ENCODE measurements at regions not wholly inside any gene's neighbourhood (a gene's known extent, or its start where the extent isn't known, plus 50 kb on each side); places are given as distances from the start of the nearest gene placed in this dataset.
"Not testable (repeated sequence)": the region's sequence is repeated elsewhere in the genome, so short reads cannot be mapped to it uniquely, and the experiment has no call there.

DNA sequence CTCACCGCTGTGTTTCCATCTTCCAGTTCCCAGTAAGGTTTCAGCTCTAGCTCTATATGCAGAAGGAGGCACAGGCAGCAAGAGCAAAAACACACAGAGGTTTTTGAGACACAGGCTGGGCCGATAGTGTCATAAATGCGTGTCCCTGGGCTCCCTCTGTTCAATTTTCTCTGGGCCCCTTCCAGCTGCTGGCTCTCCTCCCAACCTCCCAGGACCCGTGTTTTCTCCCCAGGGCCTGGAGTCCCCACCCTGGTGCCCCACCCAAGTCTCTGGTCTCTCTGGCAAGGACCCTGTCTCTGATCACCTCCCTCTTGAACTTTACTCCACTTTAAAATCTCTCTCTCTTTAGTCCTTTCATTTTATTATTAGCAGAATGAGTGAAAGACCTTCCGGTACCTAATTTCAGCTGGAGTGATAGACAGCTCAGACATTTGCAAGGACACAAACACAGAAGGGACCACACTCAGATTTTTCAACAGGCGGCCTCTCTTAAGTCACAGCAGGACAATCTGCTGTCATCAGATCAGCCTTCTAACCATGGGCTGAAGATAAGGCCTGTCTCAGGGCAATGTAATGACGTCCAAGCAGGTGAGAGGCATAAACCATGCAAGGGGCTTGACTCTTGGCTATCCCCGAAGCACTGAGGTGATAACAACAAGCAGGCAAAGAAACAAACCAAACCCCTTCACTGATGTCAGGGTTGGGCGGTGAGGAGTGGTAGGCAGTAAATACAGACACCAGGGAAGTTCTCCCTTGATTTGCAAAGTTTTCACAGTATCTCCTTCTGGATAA is 190.0 kb upstream of the IRS2 start:
- DNase-seq: no peak

DNA sequence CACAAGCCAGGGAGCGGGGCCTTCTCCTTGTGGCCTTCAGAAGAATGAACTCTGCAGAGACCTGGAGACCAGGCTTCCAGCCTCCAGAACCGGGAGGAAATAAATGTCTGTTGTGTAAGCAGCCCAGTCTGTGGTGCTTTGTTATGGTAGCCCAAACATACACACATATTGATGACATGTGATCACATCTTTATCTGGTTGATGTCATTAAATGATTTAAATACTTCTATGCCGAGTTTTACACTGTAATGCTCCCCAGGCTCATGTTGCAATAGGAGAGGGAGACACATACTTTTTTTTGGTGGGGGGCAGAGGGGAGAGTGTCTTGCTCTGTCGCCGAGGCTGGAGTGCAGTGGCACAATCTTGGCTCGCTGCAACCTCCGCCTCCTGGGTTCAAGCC is 188.0 kb upstream of the IRS2 start:
- no peak for DNase-seq

DNA sequence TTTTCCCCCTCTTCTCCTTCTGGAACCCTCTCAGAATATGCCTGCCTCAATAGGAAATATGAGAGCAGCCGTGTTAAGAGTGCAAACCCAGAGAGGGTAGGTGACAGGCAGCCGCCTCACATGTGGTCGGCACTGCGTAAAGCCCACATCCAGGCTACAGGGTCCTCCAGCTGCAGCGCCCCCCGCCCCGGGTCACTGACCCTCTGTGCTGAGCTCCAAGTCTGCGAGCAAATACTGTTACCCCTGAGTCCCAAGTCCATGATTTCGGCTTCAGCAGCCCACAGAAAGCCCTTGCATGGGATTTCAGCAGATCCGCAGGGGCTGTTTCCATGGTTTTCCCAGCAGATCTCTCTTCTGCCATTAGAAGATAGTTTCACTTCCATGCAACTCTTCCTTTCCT is 186.9 kb upstream of the IRS2 start:
- no peak for DNase-seq

DNA sequence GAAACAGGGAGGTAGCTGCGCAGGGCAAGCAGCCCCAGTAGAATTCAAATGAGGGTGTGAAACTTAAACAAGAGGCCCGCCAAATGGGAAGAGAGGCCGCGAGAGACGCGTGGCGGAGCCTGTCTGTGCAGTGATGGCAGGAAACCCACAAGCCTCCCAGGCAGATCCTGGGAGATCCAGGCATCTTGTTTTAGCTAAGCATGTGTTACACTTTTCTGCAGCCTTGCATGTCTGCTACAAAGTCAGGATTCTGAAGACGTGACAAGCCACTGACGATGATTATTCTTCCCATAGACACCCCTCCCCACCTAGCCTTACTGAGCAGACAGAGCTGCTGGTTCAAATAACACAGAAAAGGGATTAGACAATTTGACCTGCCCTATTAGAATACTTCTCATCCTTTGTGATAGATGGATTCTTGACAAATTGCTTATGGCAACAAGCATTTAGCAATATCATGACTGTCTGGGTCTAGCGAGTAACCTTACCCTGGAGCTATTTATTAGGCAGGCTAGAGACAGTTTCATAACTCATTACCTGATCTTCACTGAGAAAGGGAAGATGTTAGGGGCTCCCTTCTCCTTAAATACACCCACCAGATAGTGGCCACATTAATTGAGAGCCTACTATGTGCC is 185.2 kb upstream of the IRS2 start:
- DNase-seq: no peak

DNA sequence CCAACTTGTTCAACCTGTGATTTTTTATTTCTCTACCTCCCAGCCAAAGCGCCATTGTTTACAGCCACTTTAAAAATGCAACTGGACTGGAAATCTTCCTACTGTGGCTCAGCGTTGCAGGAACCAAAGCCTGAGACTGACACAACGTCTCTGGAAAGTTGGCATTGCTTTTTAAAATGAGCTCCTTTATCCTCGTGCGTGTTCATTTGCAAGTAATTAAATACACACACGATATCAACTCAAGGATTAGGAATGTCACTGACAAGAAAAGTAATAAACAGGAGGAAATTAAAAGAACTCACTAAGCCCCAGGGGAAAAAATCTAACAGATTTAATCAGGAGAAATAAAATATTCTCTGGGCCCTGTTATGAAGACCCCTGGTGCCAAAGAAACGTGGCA is 184.6 kb upstream of the IRS2 start:
- DNase-seq: no peak

DNA sequence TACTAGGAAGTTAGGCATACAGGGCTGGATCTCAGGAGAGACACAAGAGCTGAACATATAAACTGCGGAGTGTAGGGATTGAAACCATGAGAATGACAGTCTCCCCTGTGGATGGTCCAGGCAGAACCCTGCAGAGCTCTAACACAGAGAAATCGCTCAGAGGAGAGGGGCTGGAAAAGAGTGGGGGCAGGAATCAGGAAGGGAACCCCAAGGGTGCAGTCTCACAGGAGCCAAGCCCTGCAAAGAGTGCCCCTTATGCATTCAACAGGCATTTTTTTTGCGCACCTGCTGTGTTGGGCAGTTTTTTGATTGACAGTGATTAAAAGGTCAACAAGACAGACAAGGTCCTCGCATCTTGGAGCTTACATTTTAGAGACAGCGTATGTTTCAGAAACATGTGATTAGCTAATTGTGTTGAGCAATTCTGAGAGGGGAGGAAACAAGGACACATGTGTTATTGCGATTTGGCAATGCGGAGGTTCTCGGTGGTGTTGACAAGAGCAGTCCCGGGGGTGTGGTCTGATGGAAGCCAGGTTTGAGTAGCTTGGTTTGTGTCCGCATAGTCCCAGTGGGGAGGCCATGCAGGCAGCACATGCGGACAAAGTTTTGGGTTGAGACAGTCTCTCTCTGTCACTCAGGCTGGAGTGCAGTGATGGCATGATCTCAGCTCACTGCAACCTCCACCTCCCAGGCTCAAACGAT is 182.6 kb upstream of the IRS2 start:
- no peak for DNase-seq

DNA sequence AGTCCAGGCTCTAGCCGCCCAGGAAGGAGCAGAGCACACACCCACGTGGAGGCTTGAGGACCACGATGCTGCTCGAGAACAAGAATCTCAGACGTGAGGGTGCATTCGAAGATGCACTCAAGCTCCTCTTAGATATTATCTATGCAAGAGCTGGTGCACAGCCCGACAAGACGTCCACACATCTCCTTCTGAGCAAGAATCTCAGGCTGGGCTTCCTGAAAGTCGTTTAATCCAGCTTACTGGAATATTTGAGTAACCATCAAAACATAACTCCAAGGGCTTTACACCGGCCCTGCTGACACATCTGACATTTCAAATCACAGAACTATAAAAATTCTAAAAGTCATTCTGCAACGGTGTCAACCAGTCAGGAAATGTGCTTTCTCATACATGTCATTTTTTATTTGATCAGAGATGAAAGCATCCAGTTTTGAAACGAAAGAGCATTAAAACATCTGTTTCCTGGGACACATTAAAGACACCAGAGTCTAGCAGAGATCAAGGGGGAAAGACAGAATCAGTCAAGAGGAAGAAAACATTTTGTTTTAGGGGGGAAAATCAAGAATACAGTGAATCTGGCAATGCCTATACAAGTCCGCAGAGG is 177.7 kb upstream of the IRS2 start:
- no peak for DNase-seq

DNA sequence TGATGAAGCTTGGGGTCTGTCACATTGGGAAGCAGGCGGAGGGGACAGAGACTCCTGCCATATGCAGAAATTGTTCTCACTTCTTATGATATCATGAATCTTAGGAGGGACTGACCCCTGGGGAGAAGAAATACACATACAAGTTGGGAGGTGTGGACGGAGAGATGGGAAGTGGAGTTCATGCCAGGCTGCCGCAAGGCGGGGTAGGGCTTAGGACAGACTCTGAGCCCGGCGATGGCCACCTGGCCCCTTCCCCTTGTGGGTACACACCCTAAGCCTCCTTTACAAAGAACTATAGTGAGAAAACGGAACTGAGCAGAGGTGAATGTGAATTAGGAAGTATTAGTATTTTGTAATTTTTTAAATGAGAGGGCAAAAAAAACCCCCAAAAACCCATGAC is 177.0 kb upstream of the IRS2 start:
- no peak for DNase-seq

DNA sequence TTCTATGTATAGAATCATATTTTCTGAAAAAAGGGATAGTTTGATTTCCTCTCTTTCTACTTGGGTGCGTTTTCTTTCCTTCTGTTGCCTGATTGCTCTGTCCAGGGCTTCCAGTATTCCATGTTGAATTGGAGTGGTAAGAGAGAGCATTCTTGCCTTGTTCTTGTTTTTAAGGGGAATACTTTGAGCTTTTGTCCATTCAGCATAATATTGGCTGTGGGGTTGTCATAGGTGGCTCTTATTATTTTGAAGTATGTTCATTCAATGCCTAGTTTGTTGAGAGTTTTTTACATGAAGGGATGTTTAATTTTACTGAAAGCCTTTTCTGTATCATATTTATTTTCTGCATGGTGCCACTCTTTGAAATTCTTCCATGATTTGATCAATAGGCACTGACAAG is 173.5 kb upstream of the IRS2 start:
- DNase-seq: no peak

DNA sequence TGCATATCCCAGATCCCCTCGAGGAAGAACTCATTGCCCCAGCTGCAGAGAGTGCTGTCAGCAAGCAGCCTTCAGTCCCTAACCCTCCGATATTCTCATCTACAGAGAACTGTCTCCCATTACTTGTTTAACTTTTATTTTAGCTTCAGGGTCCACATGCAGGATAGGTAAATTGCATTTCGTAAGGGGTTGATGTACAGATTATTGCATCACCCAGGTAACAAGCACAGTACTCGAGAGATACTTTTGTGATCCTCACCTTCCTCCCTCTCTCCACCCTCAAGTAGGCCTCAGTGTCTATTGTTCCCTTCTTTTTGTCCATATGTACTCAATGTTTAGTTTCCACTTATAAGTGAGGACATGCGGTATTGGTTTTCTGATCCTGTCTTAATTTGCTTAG is 171.5 kb upstream of the IRS2 start:
- no peak for DNase-seq

DNA sequence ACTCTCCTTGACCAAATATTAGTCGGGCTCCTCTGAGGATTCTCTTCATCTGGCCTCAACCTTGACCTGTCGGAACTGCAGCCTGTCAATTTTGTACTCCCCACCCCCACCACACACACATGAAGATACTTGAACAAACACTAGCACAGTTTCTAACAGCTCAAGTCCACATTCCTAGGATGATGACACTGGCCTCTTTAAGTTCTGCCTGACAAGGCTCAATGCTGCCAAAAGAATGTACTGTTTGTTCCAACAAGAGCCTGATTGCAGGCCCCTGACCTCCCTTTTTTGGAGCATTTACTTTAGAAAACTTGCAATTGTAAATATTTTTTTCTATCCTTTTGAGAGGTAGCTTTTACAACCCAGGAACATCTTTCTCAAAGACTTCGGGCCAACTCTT is 169.2 kb upstream of the IRS2 start:
- no peak for DNase-seq

DNA sequence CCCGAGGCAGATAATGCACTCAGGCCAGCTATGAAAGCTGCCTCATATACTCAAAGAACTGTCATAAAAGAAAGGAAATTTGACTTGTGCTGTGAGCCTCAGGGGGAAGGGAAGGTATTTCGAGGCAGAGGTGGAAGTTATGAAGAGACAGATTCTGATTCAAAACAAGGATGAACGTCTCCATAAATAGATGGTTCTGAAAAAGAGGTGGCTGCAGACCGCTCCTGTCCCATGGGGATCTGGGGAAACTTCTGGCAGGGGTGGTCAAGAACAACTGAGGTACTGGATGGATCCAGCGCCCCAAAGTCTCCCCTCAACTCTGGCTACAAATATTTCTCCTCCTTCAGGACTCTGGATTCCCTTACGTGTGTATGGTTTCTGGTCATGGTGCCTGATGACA is 168.1 kb upstream of the IRS2 start:
- DNase-seq: no peak

DNA sequence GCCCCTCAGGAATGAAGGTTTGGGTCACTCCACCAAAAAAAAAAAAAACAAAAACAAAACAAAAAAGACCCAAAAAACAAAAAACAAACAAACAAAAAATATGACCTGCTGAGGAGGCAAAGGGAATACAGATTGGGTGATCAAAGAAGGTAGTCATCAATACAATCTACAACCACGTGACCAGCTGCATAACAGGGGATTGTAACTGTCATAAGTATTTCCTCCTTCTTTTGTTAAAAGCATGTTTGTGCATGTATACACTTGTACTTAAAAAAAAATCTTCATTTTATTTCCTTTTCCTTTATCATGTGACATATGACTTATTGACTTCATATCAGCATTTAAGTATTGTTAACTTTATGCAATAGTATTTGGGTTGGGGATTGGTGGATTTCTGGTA is 165.1 kb upstream of the IRS2 start:
- DNase-seq: no peak

DNA sequence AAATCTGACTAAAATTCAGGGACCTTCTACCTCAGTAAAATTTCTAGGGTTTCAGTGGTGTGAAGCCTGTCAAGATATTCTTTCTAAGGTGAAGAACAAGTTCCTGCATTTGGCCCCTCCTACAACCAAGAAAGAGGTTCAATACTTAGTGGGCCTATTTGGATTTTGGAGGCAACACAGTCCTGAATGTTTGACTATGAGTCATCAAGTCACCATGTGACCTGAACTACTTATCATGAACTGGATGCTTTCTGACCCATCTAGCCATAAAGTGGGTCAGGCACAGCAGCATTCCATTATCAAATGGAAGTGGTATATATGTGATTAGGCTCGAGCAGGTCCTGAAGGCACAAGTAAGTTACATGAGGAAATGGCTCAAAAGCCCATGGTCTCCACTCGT is 163.0 kb upstream of the IRS2 start:
- DNase-seq: no peak

DNA sequence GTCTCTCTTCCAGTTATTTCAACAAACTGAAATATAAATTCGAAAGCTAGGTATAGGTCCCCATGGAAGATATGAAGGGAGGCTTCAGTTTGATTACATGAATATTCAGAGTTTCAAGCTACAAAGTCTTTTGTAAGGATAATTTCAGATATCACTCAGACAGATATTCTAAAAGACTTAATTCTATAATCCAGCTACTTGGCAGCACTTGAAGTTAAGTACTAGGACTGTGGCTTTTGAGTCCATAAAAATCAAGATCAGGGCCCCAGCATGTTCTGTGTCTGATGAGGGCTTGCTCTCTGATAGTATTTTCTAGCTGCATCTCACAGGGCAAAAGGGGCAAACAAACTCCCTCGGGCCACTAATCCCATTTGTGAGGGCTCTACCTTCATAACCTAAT is 160.6 kb upstream of the IRS2 start:
- DNase-seq: no peak

DNA sequence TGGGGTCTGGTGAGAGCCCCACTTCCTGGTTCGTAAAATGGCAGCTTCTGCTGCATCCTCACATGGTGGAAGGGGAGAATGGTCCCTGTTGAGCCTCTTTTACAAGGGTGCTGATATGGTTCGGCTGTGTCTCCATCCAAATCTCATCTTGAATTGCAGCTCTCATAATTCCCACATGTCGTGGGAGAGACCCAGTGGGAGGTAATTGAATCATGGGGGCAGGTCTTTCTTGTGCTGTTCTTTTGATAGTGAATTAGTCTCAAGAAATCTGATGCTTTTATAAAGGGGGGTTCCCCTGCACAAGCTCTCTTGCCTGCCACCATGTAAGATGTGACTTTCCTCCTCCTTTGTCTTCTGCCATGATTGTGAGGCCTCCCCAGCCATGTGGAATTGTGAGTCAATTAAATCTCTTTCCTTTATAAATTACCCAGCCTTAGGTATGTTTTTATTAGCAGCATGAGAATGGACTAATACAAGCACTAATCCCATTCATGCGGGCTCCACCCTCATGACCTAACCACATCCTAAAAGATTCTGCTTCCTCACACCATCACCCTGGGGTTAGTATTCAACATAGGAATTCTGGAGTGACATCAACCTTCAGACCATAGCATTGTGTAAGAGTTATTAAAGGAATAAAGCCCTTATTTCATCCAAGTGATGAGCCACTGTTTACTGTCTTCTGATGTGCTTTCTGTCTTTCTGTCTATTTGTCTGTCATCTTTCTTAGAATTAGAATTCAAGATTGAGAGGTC is 159.0 kb upstream of the IRS2 start:
- DNase-seq: no peak

DNA sequence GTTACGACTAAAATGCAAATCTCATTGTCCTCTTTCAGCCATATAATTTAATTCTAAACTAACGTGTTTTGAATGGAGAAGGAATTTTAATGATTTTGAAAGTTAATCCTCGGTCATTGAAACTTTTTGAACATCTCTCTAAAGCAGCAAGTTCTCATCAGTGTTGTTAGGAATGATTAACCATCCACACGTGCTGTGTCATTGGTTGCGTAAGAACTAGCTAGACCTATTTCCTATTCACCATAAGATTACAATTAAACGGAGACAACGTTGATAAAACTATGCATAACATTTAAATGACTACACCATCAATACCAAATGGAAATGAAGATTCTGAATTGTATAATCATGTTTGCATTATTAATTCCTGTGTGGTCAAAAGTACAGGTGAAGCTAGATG is 155.6 kb upstream of the IRS2 start:
- no peak for DNase-seq

DNA sequence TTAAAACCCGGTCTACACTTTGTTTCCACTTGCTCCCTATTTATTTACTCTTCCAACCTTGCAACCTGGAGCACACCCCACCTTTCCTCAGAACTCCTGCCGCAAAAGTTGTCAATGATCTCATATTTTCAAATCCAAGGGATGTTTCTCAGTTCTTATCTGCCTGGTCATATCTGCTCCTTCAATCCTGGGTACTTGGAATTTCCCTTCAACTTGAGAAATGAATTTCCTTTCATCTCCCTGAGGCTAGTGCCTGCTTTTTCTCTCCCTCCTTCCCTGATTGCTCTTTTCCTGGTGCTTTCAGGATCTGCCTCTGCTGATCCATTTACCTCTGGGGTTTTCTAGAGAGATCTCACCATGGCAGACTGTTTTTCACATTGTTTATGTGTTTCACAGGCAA is 154.8 kb upstream of the IRS2 start:
- DNase-seq: no peak

DNA sequence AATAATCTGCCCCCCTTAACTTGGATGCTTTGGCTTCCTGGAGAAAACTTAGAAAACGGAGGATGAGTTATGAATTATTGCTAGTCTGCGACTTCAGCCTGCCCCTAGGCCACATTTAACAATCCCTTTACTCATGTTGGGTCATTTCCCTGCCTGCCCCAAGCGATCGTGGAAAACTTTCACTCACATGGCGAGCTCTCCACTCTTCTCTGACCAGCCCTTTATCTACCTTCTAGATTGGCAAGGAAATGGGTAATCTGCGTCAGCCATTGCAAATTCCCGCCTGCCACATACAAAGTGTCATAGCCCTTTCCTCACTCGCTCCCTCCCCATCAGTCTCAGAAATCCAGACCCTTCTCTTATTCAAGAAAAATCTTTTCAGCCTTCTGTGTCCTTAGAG is 154.3 kb upstream of the IRS2 start:
- DNase-seq: no peak

DNA sequence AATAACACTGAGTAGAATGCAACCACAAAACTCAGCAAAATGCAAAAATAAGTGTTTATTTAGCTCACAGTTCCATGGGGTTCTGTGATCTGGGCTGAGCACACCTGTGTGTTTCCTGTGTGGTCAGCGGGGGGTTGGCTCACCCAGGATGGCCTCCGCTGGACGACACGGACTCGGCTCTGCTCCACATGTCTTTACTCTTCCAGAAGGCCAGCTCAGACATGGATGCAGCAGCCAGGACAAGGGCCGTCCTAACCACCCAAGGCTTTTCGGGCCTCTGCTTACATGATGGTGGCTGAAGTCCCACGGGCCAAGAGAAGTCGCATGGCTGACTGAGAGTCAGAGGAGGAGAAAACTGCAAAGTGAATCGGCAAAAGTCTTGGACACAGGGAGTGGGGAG is 153.5 kb upstream of the IRS2 start:
- no peak for DNase-seq

DNA sequence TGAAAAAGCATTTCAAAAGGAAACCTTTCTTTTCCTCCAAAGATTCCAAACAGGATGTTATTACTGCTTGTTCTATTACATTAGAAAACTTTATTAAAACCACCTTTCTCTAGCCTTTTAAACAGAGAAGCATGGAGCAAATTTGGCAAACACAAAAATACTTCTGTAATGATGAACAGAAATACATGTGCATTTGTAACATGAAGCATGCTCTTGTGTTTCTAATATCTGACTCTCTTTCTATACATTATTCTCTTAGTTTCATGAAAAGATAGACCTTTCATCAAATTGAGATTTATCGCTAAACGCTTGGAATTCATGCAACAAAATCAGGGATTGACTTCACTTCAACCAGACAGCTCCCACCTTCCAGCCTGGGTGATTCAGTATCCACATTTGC is 152.8 kb upstream of the IRS2 start:
- DNase-seq: no peak

DNA sequence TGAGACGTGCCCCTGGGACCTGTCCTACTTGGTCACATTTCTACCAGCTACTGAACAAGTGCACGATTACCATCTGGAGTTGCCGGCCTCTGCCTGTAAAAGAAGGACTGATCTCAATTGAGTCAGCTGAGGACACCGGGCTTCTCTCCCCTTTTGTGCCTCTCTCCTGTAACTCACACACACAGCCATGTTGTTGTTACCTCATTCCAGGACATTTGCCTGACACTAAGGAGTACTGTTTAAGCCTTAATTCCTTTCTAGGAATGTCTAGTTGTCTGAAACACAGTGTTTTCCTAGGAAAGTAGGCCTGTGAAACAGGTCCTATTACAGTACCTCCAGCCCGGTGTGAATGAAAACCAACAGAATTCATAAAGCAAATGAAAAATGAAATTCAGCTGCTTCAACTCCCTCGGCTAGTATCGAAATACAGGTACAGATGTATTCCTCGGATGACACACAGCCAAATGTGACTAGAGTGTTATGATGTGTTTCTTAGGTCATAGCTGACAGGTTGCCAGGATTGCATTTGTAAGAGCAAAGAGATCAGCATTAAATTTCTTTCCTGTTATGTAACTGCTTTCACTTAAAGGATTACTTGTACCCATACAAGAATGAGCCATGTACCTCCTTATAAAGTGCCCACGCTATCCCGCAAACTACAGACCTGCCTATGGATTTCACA is 152.0 kb upstream of the IRS2 start:
- peak; percentile 72 for DNase-seq

DNA sequence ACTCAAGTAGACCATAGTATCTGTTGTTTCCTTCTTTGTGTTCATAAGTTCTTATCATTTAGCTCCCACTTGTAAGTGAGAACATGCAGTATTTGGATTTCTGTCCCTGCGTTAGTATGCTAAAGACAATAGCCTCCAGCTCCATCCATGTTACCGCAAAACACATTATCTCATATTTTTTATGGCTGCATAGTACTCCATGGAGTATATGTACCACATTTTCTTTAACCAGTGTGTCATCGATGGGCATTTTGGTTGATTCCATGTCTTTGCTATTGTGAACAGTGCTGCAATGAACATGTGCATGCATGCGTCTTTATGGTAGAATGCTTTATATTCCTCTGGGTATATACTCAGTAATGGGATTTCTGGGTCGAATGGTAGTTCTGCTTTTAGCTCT is 148.1 kb upstream of the IRS2 start:
- not testable (repeated sequence) for DNase-seq

All from right hindlimb (tissue), 1 donor.